HG03039 (cell line): ENCODE measurements at regions not wholly inside any gene's neighbourhood (a gene's known extent, or its start where the extent isn't known, plus 50 kb on each side); places are given as distances from the start of the nearest gene placed in this dataset.

Experiments used
- ATAC-seq: cut with Tn5 transposase; IDR thresholded peaks from one replicate; pipeline ENCODE4 v1.9.1; 2021; ENCODE audit warnings: mild to moderate bottlenecking, moderate library complexity; ENCODE audit not compliant: unreplicated experiment

- no peak for ATAC-seq
Measured at GRCh38 chr16:73846007-73846330, 450.6 kb upstream of the PSMD7 start.

- no peak for ATAC-seq
Measured at GRCh38 chr16:73845238-73846006, 451.2 kb upstream of the PSMD7 start.

DNA sequence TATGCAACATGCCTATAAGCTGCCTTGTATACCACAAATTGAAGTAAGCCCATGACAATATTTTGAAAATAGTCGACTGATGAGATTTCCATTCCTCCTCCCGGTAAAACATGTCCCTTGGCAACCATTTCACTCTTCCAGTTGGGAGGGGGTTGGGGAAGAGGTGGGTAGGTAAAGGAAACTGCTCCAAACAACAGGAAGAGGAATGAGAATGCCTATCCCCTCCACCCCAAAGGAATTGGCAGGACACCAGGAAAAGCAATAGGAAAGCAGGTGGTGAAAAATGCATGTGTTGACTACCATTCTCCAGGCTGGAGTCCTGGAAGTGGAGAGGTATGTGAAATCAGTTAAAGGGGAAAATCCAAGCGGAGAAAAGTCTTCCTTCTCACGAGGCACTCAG, 455.9 kb upstream of the PSMD7 start:
- no peak for ATAC-seq

DNA sequence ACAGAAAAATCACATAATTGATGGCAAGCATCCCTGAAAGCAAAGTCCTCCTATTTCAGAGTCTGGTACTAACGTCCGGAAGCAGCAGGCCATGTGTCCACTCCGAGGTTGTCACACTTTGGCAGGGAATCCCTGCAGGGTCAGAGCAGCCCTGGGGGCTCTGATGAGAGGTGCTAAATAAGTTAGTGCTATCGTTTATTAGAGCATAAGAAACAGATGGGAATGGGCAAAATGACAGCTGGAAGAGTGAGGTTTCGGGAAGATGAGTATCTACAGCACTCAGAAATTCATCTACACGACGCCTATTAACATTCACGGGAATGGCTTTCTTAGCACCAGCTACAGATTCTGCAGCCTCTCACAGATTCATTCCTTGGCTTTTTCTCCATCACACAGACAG, 465.4 kb upstream of the PSMD7 start:
- ATAC-seq: no peak

DNA sequence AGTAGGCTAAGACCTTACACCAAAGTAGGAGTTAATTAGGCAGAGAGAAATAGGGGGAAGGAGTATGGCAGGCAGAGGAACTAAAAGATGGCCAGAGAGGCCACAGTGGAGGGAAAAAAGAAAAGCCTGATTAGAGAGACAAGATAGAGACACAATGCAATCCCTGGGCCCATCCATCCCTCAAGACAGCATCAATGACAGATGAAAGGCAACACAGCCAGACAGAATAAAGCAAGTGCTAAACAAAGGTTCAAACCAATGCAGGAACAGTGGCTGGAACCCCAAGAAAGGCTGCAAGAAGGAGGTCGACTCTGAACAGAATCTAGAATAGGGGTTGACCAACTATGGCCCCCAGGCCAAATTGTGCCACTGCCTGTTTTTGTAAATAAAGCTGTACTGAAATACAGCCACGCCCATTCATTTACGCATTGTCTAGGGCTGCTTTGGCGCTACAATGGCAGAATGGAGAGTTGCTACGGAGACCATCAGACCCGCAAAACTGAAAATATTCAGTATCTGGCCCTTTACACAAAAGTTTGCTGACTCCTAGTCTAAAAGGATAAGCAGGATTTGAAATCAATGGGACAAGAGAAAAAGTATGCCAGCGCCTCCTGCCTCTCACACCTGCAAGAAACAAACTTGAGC, 473.3 kb upstream of the PSMD7 start:
- no peak for ATAC-seq

GRCh38 chr16:73817526-73818324, 478.9 kb upstream of the PSMD7 start:
- ATAC-seq: no peak

- ATAC-seq: no peak
Measured at GRCh38 chr16:73813527-73813926, 483.1 kb upstream of the PSMD7 start.

- ATAC-seq: no peak
Measured at GRCh38 chr16:73804456-73804855, 492.2 kb upstream of the PSMD7 start.

DNA sequence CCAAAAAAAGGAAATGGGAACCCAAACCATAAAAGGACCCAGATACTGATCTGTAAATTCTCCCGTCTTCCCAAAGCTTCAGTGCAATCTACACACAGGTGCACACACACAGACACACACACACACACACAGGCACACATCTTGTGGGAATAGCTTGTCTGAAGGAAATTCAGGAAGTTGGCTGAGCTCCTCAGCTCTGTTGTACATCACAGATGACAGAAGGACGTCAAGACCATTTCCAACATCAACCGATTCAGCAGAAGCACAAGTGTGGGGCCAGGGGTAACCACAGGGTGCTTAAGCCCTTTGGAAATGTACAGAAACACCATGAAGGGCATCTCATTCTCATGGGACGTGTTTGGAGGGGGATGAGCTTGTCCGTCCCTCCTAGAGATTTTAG, 498.1 kb upstream of the PSMD7 start:
- ATAC-seq: no peak

- no peak for ATAC-seq
Measured at GRCh38 chr16:73797115-73797514, 499.5 kb upstream of the PSMD7 start.

DNA sequence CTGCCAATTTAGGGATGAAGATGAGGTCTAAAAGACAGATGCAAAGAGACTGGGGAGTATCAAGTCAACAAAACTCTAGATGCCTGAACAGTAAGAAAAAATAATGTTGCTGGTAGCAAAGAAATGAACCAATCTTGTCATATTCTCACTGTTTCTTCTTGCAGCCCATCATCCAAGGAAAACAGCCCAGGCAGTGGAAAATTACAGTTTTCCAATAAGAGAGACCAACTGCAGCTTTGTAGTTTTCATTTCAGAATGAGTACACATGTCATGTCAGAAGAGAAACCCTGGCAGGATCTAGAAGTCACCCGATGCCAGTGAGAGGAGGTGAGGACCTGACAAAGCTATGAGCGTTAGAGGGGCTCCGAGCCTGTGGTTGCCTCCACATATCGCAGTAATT, 500.4 kb upstream of the PSMD7 start:
- no peak for ATAC-seq

GRCh38 chr16:73794994-73795393, 501.6 kb upstream of the PSMD7 start:
- ATAC-seq: no peak

DNA sequence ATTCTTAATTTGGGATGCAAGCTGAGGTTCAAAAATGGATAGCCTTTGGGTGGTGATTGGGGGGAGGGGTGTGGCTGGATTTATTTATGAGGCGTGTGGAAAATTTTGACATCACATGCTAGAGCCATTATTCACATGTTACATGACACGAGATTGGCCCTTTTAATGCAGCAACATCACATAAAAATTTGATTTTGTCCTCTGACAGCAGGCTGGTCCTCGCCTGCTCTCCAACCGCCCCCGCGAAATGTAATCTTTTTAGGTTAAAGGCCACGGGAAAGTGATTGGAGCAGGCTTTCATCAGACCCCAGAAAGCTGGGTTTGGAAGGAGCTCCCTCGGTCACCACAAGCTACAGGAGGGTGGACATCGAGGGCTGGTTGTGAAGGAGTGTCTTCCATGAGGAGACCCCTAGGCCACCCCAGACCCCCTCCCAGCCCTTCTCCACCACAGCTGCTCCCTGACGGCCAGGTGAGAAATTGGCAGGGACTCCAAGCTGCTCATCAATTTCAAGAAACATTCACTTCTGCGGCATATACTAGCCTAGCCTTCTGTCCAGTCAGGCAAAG, 502.7 kb upstream of the PSMD7 start:
- ATAC-seq: no peak

- ATAC-seq: no peak
Measured at GRCh38 chr16:73793260-73793659, 503.4 kb upstream of the PSMD7 start.

DNA sequence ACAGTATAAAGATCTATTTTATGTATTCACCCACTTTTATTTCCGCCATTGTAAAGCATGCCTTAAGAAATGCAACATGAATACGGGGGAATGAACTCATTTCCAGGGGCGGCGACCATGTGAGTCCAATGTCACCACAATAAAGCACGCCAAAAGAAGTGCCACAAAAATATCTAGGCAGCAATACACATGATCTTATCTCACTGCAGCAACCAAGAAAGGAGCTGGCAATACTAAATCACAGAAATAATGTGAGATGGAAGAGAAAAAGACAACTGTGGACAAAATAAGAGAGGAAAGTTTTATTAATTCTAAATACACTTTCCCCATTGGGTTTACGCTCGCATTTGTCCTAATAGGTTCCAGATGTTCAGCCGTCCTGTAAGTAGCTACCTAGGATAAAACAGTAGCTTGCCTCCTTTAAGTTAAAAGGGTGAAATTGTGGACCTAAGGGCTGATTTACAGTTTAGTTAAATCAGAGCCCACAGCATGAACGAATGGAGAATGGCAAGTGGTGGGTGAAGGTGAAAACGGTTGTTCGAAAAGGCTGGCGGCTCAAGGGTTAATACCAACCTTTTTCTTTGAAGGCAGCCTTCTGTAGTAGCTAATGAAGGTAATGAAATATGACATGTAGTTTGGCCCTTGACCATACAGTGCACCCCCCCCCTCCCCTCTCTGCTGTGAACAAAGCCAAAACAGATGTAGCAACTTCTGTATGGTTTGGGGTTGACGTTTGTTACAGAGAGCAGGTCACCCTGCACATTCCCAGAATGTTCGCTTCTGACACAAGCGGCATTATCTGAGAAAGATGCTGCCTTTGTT, 504.2 kb upstream of the PSMD7 start:
- no peak for ATAC-seq

DNA sequence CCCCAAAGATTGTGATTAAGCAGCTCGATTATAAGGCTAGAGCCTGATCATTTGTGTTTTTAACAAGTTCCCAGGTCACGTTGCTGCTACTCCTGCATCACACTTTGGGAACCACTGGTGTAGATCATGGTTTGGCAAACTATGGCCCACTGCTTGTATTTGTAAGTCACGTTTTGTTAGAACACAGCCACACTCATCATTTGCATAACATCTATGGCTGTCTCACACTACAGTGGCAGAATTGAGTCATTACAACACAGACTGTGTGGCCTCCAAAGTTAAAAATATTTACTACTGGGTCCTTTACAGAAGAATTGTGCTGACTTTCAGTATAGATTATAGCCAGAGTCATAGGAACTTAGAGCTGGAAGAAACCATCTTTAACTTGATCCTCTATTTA, 515.3 kb upstream of the PSMD7 start:
- ATAC-seq: no peak

DNA sequence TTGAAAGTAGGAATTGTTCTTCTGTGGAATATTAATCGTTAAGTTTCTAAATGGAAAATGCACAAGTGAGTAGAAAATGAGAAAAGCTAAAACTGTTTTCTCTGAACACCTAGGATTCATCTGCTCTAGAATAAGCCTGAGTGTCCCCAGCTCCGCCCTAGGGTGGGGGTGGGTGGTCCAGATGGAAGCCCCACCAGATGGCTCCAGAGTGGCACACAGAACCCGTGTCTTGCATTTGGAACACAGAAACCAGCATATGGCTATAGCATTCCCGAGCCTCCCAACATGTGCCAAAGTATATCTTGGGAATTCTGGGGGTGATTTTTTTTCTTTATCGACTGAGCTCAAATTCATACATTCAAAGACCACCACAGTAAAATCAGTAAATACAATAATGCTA, 517.7 kb upstream of the PSMD7 start:
- ATAC-seq: no peak

- ATAC-seq: no peak
Measured at GRCh38 chr16:73775841-73776388, 520.7 kb upstream of the PSMD7 start.

DNA sequence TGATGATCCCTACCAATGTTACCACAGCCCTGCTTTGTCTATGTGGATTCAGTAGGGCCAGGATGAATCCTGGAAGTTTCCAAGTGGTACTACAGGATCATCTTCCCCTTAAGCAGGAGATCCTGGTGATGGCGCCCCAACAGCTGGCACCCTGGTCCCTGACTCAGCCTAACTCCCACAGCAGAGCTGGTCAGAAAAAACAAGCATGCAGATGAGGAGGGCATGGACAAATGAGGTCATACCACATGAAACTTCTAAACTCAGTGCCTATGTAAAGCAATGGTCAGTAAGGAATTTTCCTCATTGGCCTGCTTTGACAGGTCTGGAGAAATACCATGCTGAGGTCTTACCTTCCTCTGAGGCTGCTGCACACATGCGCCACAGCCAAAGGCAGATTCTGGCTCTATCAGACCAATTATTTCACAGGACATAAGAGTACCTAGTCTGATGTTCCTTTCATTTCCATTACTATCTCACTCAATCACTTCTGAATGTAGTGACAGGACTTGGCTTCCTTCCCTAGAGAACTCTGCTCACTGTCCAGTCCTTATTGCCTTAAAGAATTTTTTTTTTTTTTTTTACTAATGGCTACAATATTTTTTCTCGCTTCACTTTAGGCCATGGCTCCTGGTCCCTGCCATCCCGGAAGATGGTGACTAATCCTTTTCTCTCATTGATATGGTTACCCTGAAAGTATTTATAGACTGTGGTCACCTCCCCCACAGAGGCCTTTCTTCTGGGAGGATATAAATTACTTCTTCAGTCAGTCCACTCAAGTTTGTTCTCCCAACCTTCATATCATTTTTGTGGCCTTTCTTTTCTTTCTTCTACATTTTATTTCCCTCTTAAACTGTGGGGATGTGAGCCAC, 525.2 kb upstream of the PSMD7 start:
- no peak for ATAC-seq

GRCh38 chr16:73768786-73769203, 527.8 kb upstream of the PSMD7 start:
- no peak for ATAC-seq
